Uterus (tissue), 2 donors: ENCODE measurements at regions not wholly inside any gene's neighbourhood (a gene's known extent, or its start where the extent isn't known, plus 50 kb on each side); places are given as distances from the start of the nearest gene placed in this dataset.

Source experiments
- POLR2A ChIP-seq, 2 donors: fragments of 450-650 bp; IDR thresholded peaks; one replicate each; pipeline ENCODE4 v1.6.1; 2016; ENCODE audit warnings: antibody characterized with exemption in 2 of 2, mild to moderate bottlenecking in 1 of 2, moderate library complexity in 1 of 2
- TF ChIP-seq, protein P1 (sequence below), 4 experiments: fragments of 200-600 bp in 2 of 4; fragments of 450-650 bp in 2 of 4; sonication (generic) in 2 of 4; IDR thresholded peaks; one replicate each; pipeline ENCODE4 v1.5.1; 2016 to 2019; ENCODE audit warnings: antibody characterized with exemption in 4 of 4, mild to moderate bottlenecking in 2 of 4, moderate library complexity in 1 of 4

DNA sequence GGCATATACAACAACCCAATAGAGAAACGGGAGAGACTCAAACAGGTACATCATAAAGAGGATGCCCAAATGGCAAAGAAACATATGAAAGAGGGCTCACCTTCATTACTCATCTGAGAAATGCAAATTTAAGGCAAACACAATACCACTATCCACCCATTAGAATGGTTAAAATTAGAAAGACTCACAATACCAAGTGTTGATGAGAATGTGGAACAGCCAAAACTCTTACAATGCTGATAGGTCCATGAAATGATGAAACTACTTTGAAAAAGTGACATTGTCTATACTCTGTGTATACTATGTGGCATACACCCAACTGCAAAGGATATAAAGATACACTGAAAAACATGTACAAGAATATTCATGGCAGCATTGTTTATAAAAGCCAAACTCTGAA is 96.2 kb upstream of the TSHZ3 start:
- TF ChIP-seq, protein P1, sequence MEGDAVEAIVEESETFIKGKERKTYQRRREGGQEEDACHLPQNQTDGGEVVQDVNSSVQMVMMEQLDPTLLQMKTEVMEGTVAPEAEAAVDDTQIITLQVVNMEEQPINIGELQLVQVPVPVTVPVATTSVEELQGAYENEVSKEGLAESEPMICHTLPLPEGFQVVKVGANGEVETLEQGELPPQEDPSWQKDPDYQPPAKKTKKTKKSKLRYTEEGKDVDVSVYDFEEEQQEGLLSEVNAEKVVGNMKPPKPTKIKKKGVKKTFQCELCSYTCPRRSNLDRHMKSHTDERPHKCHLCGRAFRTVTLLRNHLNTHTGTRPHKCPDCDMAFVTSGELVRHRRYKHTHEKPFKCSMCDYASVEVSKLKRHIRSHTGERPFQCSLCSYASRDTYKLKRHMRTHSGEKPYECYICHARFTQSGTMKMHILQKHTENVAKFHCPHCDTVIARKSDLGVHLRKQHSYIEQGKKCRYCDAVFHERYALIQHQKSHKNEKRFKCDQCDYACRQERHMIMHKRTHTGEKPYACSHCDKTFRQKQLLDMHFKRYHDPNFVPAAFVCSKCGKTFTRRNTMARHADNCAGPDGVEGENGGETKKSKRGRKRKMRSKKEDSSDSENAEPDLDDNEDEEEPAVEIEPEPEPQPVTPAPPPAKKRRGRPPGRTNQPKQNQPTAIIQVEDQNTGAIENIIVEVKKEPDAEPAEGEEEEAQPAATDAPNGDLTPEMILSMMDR (IDR thresholded peaks at IDR 0.05), result no peak
- TF ChIP-seq POLR2A (IDR thresholded peaks at IDR 0.05), result no peak
